ENCODE measurements at regions not wholly inside any gene's neighbourhood (a gene's known extent, or its start where the extent isn't known, plus 50 kb on each side); places are given as distances from the start of the nearest gene placed in this dataset.

DNA sequence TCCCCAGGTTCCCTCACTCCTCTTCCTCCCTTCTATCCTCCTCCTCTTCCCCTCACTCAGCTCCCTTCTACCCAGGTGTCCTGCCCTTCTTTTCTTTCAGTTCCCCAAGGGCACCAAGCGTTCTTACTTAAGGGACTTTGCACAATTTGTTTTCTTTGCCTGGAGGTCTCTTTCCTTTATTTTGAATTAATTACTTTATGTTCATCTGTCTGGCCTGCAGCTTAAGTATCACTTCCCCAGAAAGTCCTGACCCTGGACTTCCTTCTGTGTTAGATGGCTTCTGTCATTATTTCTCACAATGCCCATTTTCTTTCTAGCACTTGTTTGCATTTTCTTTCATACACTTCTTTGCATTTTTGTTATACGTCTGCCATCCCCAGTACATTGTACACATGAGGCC, 350.6 kb downstream of the SH3GL2 start:
- H3K4me3 ChIP-seq (ENCODE audit: low read depth, low read length): no peak overlapping the region
- no peak for DNase-seq (ENCODE audit: low read depth)
- TF ChIP-seq, protein P1, sequence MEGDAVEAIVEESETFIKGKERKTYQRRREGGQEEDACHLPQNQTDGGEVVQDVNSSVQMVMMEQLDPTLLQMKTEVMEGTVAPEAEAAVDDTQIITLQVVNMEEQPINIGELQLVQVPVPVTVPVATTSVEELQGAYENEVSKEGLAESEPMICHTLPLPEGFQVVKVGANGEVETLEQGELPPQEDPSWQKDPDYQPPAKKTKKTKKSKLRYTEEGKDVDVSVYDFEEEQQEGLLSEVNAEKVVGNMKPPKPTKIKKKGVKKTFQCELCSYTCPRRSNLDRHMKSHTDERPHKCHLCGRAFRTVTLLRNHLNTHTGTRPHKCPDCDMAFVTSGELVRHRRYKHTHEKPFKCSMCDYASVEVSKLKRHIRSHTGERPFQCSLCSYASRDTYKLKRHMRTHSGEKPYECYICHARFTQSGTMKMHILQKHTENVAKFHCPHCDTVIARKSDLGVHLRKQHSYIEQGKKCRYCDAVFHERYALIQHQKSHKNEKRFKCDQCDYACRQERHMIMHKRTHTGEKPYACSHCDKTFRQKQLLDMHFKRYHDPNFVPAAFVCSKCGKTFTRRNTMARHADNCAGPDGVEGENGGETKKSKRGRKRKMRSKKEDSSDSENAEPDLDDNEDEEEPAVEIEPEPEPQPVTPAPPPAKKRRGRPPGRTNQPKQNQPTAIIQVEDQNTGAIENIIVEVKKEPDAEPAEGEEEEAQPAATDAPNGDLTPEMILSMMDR (conservative IDR thresholded peaks at IDR 0.05; ENCODE audit: low read depth, low read length): no peak

DNA sequence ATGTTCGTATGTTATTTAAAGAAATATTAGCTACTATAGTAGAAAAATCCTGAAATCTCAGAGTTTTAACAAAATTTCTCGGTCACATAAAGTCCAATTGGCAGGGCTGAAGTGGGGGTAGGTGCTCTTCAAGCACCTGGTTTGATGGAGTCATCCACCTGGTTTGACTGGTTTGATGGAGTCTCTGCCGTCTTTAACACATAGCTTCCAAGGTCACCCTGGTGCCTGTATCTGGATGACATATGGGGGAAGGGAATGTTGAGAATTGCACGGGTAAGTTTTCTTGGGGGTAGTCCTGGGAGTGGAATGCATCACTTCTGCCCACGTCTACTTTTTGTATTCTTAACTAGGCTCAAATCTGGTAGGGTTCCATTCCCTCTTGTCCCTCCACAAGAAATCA, 351.2 kb downstream of the SH3GL2 start:
- H3K4me3 ChIP-seq (ENCODE audit: low read depth, low read length): no peak overlapping the region
- TF ChIP-seq, protein P1 (conservative IDR thresholded peaks at IDR 0.05; ENCODE audit: low read depth, low read length): no peak
- no peak for DNase-seq (ENCODE audit: low read depth)

- no peak for DNase-seq (ENCODE audit: low read depth)
- TF ChIP-seq, protein P1 (conservative IDR thresholded peaks at IDR 0.05; ENCODE audit: low read depth, low read length): no peak
- H3K4me3 ChIP-seq (ENCODE audit: low read depth, low read length): no peak overlapping the region
These were observed 357.5 kb downstream of the SH3GL2 start for GRCh38 chr9:17936365-17936764.

GRCh38 chr9:17938035-17938655, 359.3 kb downstream of the SH3GL2 start:
- DNase-seq (ENCODE audit: low read depth): no peak
- no peak overlapping the region for H3K4me3 ChIP-seq (ENCODE audit: low read depth, low read length)
- TF ChIP-seq, protein P1 (conservative IDR thresholded peaks at IDR 0.05; ENCODE audit: low read depth, low read length): no peak

DNA sequence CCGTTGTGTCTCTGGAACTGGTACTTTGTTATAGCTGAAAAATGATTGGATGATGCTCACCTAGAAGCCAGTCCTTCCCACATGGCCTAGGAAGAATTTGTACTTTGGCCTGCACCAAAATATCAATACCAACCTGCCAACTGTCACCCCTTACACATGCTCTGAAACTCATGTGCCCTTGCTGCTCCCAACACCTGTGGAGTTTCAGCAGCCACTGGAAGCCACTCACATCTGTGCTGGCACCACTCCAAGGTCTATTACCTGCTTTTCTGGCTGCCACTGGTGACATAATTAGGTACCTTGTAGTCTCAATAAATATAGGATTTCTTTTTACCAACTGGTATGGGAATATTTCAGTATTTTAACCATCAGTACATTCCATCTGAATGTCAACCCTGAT, 363.6 kb downstream of the SH3GL2 start:
- no peak for DNase-seq (ENCODE audit: low read depth)
- TF ChIP-seq, protein P1 (conservative IDR thresholded peaks at IDR 0.05; ENCODE audit: low read depth, low read length): no peak
- no peak overlapping the region for H3K4me3 ChIP-seq (ENCODE audit: low read depth, low read length)

- no peak for DNase-seq (ENCODE audit: low read depth)
- TF ChIP-seq, protein P1 (conservative IDR thresholded peaks at IDR 0.05; ENCODE audit: low read depth, low read length): no peak
- H3K4me3 ChIP-seq (ENCODE audit: low read depth, low read length): no peak overlapping the region
These were observed 376.5 kb downstream of the SH3GL2 start for GRCh38 chr9:17955409-17955808.

DNA sequence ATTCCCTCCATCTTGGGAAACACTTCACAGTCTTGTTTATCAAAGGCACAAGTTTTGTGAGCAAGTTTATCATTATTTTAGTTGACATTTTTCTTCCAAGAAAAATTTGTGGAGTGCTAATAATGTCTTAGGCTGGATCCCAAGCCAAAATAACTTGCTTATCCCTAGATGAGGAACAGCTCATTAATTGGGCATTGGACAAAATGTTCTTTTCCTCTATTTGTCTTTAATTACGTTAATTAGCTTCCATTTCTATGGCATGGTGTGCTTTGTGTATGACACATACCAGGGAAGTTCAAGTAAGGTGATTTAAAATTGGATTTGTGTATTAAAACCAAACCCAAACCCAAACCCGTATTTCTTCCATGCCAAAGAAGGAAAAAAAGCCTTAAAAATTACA, 379.5 kb downstream of the SH3GL2 start:
- TF ChIP-seq, protein P1 (conservative IDR thresholded peaks at IDR 0.05; ENCODE audit: low read depth, low read length): no peak
- DNase-seq (ENCODE audit: low read depth): no peak
- H3K4me3 ChIP-seq (ENCODE audit: low read depth, low read length): no peak overlapping the region

All from choroid plexus epithelial cell (primary cell).